ENCODE measurements at regions not wholly inside any gene's neighbourhood (a gene's known extent, or its start where the extent isn't known, plus 50 kb on each side); places are given as distances from the start of the nearest gene placed in this dataset.
"Not testable (repeated sequence)": the region's sequence is repeated elsewhere in the genome, so short reads cannot be mapped to it uniquely, and the experiment has no call there.

DNA sequence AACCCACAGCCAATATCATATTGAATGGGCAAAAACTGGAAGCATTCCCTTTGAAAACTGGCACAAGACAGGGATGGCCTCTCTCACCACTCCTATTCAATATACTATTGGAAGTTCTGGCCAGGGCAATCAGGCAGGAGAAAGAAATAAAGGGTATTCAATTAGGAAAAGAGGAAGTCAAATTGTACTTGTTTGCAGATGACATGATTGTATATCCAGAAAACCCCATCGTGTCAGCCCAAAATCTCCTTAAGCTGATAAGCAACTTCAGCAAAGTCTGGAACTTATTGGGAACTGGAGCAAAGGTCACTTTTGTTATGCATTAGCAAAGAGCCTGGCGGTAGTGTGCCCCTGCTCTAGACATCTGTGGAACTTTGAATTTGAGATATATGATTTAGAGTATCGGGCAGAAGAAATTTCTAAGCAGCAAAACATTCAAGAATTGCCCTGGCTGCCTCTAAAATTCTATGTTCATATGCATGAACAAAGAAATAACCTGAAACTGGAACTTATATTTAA is 53.4 kb upstream of the PSMA1 start:
- H3K9me2 ChIP-seq; POLR2A ChIA-PET; H3K4me3 ChIP-seq (ENCODE audit: low read depth in 2 of 2, low read length in 1 of 2); H2AFZ ChIP-seq (ENCODE audit: low read depth); H3K27me3 ChIP-seq (ENCODE audit: insufficient read depth); H3K9me3 ChIP-seq; H3K4me1 ChIP-seq (ENCODE audit: control insufficient read depth in 1 of 2, insufficient read depth in 2 of 2, low read depth in 1 of 2, low read length in 1 of 2); H3K4me2 ChIP-seq; H3K36me3 ChIP-seq (replicated peaks in 1 of 2; ENCODE audit: control insufficient read depth in 1 of 2, insufficient read depth in 2 of 2, low read length in 1 of 2); H3K27ac ChIP-seq (ENCODE audit: low read depth in 2 of 2, low read length in 1 of 2); H3K79me2 ChIP-seq (ENCODE audit: insufficient read depth); H3K9ac ChIP-seq; DNase-seq; H3F3A ChIP-seq (replicated peaks; ENCODE audit: insufficient read depth); H4K20me1 ChIP-seq (ENCODE audit: insufficient read depth); CTCF ChIA-PET: not testable (repeated sequence)
- WGBS (ENCODE audit: low lambda C conversion rate): 45% methylated on average over 3 of the region's 3 CpGs

- 57% methylated on average over 1 of the region's 1 CpG for WGBS (ENCODE audit: low lambda C conversion rate)
These were observed 57.1 kb upstream of the PSMA1 start for GRCh38 chr11:14577292-14577691.

GRCh38 chr11:14577835-14578529 is 57.8 kb upstream of the PSMA1 start:
- H3K4me2 ChIP-seq: no peak overlapping the region
- H2AFZ ChIP-seq (ENCODE audit: low read depth): no peak overlapping the region
- H3F3A ChIP-seq (replicated peaks; ENCODE audit: insufficient read depth): no peaks in the 10 kb centered on the region
- H4K20me1 ChIP-seq (ENCODE audit: insufficient read depth): no peaks in the 10 kb centered on the region
- DNase-seq: no peak
- no peak overlapping the region for H3K4me3 ChIP-seq (ENCODE audit: low read depth in 2 of 2, low read length in 1 of 2)
- no peaks in the 10 kb centered on the region for H3K27me3 ChIP-seq (ENCODE audit: insufficient read depth)
- ChIA-PET CTCF (interaction anchor here (1.0 to 1.2 kb wide), 2 partner anchors 41 to 314 kb away, joined by 3 to 4 read pairs; partner anchors contain the start of gene CYP2R1), POLR2A (no interaction called here)
- no peaks in the 10 kb centered on the region for H3K9me2 ChIP-seq
- peaks cover 0 to 12% of the 10 kb centered on the region in 2 experiments; a peak in 2 of 4 replicates for H3K4me1 ChIP-seq (ENCODE audit: control insufficient read depth in 1 of 2, insufficient read depth in 2 of 2, low read depth in 1 of 2, low read length in 1 of 2)
- H3K9me3 ChIP-seq: no peaks in the 10 kb centered on the region
- peak overlapping the region in 1 of 2 experiments; percentile 82; a peak in 2 of 4 replicates for H3K27ac ChIP-seq (ENCODE audit: low read depth in 2 of 2, low read length in 1 of 2)
- H3K36me3 ChIP-seq (replicated peaks in 1 of 2; ENCODE audit: control insufficient read depth in 1 of 2, insufficient read depth in 2 of 2, low read length in 1 of 2): no peaks in the 10 kb centered on the region
- 52% methylated on average over 4 of the region's 4 CpGs for WGBS (ENCODE audit: low lambda C conversion rate)
- H3K9ac ChIP-seq: no peak overlapping the region
- H3K79me2 ChIP-seq (ENCODE audit: insufficient read depth): no peaks in the 10 kb centered on the region
- TF ChIP-seq MXI1 (IDR thresholded peaks at IDR 0.05; ENCODE audit: low read depth, low read length) (no peak), USF1 (IDR thresholded peaks at IDR 0.05; ENCODE audit: borderline replicate concordance, low read depth) (no peak), TAF1 (IDR thresholded peaks at IDR 0.05; ENCODE audit: borderline replicate concordance, low read depth, low read length) (no peak), GATA2 (CRISPR knock-in tag; IDR thresholded peaks at IDR 0.05) (no peak), ELF1 (IDR thresholded peaks at IDR 0.05) (no peak), REST (IDR thresholded peaks at IDR 0.05; ENCODE audit: low read depth, low read length) (no peak)
- TF ChIP-seq, protein P1, sequence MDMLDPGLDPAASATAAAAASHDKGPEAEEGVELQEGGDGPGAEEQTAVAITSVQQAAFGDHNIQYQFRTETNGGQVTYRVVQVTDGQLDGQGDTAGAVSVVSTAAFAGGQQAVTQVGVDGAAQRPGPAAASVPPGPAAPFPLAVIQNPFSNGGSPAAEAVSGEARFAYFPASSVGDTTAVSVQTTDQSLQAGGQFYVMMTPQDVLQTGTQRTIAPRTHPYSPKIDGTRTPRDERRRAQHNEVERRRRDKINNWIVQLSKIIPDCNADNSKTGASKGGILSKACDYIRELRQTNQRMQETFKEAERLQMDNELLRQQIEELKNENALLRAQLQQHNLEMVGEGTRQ (IDR thresholded peaks at IDR 0.05; ENCODE audit: borderline replicate concordance, low read depth, low read length): no peak

More at GRCh38 chr11:14577292-14577691, 57.1 kb upstream of the PSMA1 start:
- Histone ChIP-seq H3K9ac (no peak overlapping the region), H3K4me3 (ENCODE audit: low read depth in 2 of 2, low read length in 1 of 2) (no peak overlapping the region), H2AFZ (ENCODE audit: low read depth) (no peak overlapping the region), H3K27ac (ENCODE audit: low read depth in 2 of 2, low read length in 1 of 2) (no peak overlapping the region), H3K4me2 (no peak overlapping the region), H3K27me3 (ENCODE audit: insufficient read depth) (no peaks in the 10 kb centered on the region), H3K9me3 (no peaks in the 10 kb centered on the region), H4K20me1 (ENCODE audit: insufficient read depth) (no peaks in the 10 kb centered on the region), H3F3A (replicated peaks; ENCODE audit: insufficient read depth) (no peaks in the 10 kb centered on the region), H3K79me2 (ENCODE audit: insufficient read depth) (no peaks in the 10 kb centered on the region), H3K9me2 (no peaks in the 10 kb centered on the region), H3K36me3 (replicated peaks in 1 of 2; ENCODE audit: control insufficient read depth in 1 of 2, insufficient read depth in 2 of 2, low read length in 1 of 2) (no peaks in the 10 kb centered on the region), H3K4me1 (ENCODE audit: control insufficient read depth in 1 of 2, insufficient read depth in 2 of 2, low read depth in 1 of 2, low read length in 1 of 2) (peaks cover 0 to 8% of the 10 kb centered on the region in 2 experiments; a peak in 2 of 4 replicates)
- no peak for TF ChIP-seq NFIC (IDR thresholded peaks at IDR 0.05; ENCODE audit: borderline replicate concordance)
- TF ChIP-seq FOXJ3 (CRISPR knock-in tag; IDR thresholded peaks at IDR 0.05): no peak
- no peak for TF ChIP-seq ZBTB33 (IDR thresholded peaks at IDR 0.05; ENCODE audit: borderline replicate concordance, low read depth)
- TF ChIP-seq RCOR1 (IDR thresholded peaks at IDR 0.05; ENCODE audit: low read length): no peak
- TF ChIP-seq POLR2AphosphoS5 (IDR thresholded peaks at IDR 0.05; ENCODE audit: low read depth, low read length): no peak
- no peak for TF ChIP-seq FOXM1 (IDR thresholded peaks at IDR 0.05; ENCODE audit: low read depth)
- POLR2A ChIA-PET: no interaction called here
- CTCF ChIA-PET: no interaction called here
- no peak for DNase-seq

Data from SK-N-SH (cell line).